HG02884 (cell line): ENCODE measurements at regions not wholly inside any gene's neighbourhood (a gene's known extent, or its start where the extent isn't known, plus 50 kb on each side); places are given as distances from the start of the nearest gene placed in this dataset.

Source experiments
- ATAC-seq: cut with Tn5 transposase; IDR thresholded peaks from one replicate; pipeline ENCODE4 v1.9.1; 2021; ENCODE audit warnings: mild to moderate bottlenecking, moderate library complexity; ENCODE audit not compliant: unreplicated experiment

GRCh38 chr2:21486445-21486844, 362.7 kb downstream of the TDRD15 start:
- ATAC-seq: no peak

- no peak for ATAC-seq
These were observed 365.3 kb downstream of the TDRD15 start for GRCh38 chr2:21489080-21489479.

GRCh38 chr2:21498016-21498415, 374.2 kb downstream of the TDRD15 start:
- no peak for ATAC-seq

- no peak for ATAC-seq
These were observed 376.7 kb downstream of the TDRD15 start for GRCh38 chr2:21500401-21500945.

- no peak for ATAC-seq
These were observed 377.7 kb downstream of the TDRD15 start for GRCh38 chr2:21501376-21502027.

GRCh38 chr2:21515903-21516302, 392.1 kb downstream of the TDRD15 start:
- ATAC-seq: no peak

GRCh38 chr2:21519412-21519811, 395.6 kb downstream of the TDRD15 start:
- ATAC-seq: no peak

- ATAC-seq: no peak
These were observed 396.1 kb downstream of the TDRD15 start for GRCh38 chr2:21519821-21520220.

GRCh38 chr2:21535826-21536225, 412.1 kb downstream of the TDRD15 start:
- ATAC-seq: no peak

GRCh38 chr2:21539685-21540084, 415.9 kb downstream of the TDRD15 start:
- ATAC-seq: no peak

- ATAC-seq: no peak
These were observed 419.9 kb downstream of the TDRD15 start for GRCh38 chr2:21543630-21544029.

GRCh38 chr2:21544392-21544791, 420.6 kb downstream of the TDRD15 start:
- no peak for ATAC-seq

GRCh38 chr2:21552981-21553380, 429.2 kb downstream of the TDRD15 start:
- ATAC-seq: no peak

GRCh38 chr2:21559351-21559750, 435.6 kb downstream of the TDRD15 start:
- no peak for ATAC-seq

GRCh38 chr2:21561965-21562364, 438.2 kb downstream of the TDRD15 start:
- ATAC-seq: no peak

GRCh38 chr2:21567395-21567794, 443.6 kb downstream of the TDRD15 start:
- ATAC-seq: no peak

GRCh38 chr2:21571686-21572085, 447.9 kb downstream of the TDRD15 start:
- ATAC-seq: no peak

GRCh38 chr2:21580391-21580790, 456.6 kb downstream of the TDRD15 start:
- ATAC-seq: no peak

GRCh38 chr2:21585881-21586280, 462.1 kb downstream of the TDRD15 start:
- no peak for ATAC-seq

GRCh38 chr2:21590026-21590690, 466.4 kb downstream of the TDRD15 start:
- ATAC-seq: no peak

GRCh38 chr2:21591926-21592325, 468.2 kb downstream of the TDRD15 start:
- no peak for ATAC-seq

GRCh38 chr2:21599417-21599816, 475.6 kb downstream of the TDRD15 start:
- no peak for ATAC-seq
